ENCODE measurements at regions not wholly inside any gene's neighbourhood (a gene's known extent, or its start where the extent isn't known, plus 50 kb on each side); places are given as distances from the start of the nearest gene placed in this dataset.
"Not testable (repeated sequence)": the region's sequence is repeated elsewhere in the genome, so short reads cannot be mapped to it uniquely, and the experiment has no call there.

GRCh38 chr20:29497261-29497671 is 1760.2 kb upstream of the DEFB115 start (continued):
- TF ChIP-seq REST (IDR thresholded peaks at IDR 0.05; ENCODE audit: low read depth, low read length): peak; percentile 65; the same call in 1 of the 2 replicates
- no peak for TF ChIP-seq TAF1 (IDR thresholded peaks at IDR 0.05; ENCODE audit: borderline replicate concordance, low read depth, low read length)
- 0 out of 2 replicates have a peak, but pooled peaks have one; percentile 39 for TF ChIP-seq RCOR1 (IDR thresholded peaks at IDR 0.05; ENCODE audit: low read length)
- peak; percentile 75 for TF ChIP-seq CHD2 (IDR thresholded peaks at IDR 0.05; ENCODE audit: low read length, partially characterized antibody)
- TF ChIP-seq YY1 (IDR thresholded peaks at IDR 0.05; ENCODE audit: low read depth): peak; percentile 65; the same call in 1 of the 2 replicates
- no peak for TF ChIP-seq EZH2phosphoT487 (IDR thresholded peaks at IDR 0.05; ENCODE audit: borderline replicate concordance, low read depth)
- TF ChIP-seq, protein P1, sequence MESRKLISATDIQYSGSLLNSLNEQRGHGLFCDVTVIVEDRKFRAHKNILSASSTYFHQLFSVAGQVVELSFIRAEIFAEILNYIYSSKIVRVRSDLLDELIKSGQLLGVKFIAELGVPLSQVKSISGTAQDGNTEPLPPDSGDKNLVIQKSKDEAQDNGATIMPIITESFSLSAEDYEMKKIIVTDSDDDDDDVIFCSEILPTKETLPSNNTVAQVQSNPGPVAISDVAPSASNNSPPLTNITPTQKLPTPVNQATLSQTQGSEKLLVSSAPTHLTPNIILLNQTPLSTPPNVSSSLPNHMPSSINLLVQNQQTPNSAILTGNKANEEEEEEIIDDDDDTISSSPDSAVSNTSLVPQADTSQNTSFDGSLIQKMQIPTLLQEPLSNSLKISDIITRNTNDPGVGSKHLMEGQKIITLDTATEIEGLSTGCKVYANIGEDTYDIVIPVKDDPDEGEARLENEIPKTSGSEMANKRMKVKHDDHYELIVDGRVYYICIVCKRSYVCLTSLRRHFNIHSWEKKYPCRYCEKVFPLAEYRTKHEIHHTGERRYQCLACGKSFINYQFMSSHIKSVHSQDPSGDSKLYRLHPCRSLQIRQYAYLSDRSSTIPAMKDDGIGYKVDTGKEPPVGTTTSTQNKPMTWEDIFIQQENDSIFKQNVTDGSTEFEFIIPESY (IDR thresholded peaks at IDR 0.05; ENCODE audit: borderline replicate concordance, low read depth): peak; percentile 17; the same call in 1 of the 2 replicates
- no peak for TF ChIP-seq TCF12 (IDR thresholded peaks at IDR 0.05)
- TF ChIP-seq, protein P2, sequence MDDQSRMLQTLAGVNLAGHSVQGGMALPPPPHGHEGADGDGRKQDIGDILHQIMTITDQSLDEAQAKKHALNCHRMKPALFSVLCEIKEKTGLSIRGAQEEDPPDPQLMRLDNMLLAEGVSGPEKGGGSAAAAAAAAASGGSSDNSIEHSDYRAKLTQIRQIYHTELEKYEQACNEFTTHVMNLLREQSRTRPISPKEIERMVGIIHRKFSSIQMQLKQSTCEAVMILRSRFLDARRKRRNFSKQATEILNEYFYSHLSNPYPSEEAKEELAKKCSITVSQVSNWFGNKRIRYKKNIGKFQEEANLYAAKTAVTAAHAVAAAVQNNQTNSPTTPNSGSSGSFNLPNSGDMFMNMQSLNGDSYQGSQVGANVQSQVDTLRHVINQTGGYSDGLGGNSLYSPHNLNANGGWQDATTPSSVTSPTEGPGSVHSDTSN (IDR thresholded peaks at IDR 0.05): no peak
- peak; percentile 57; the same call in 1 of the 2 replicates for TF ChIP-seq POLR2AphosphoS5 (IDR thresholded peaks at IDR 0.05; ENCODE audit: low read depth, low read length)
- TF ChIP-seq TEAD4 (IDR thresholded peaks at IDR 0.05; ENCODE audit: borderline replicate concordance, insufficient read depth): no peak
- TF ChIP-seq EP300 (IDR thresholded peaks at IDR 0.05; ENCODE audit: borderline replicate concordance in 1 of 2, low read depth in 1 of 2, low read length in 1 of 2): no peak
- no peak for TF ChIP-seq NRF1 (IDR thresholded peaks at IDR 0.05; ENCODE audit: low read depth, low read length)
- TF ChIP-seq NFIC (IDR thresholded peaks at IDR 0.05; ENCODE audit: borderline replicate concordance): no peak
- peak; percentile 99 for TF ChIP-seq ELF1 (IDR thresholded peaks at IDR 0.05)
- no peak for TF ChIP-seq FOXM1 (IDR thresholded peaks at IDR 0.05; ENCODE audit: low read depth)
- TF ChIP-seq RAD21 (IDR thresholded peaks at IDR 0.05; ENCODE audit: low read length): no peak
- peak; percentile 87 for TF ChIP-seq SIN3A (IDR thresholded peaks at IDR 0.05; ENCODE audit: borderline replicate concordance, low read depth, low read length)
- TF ChIP-seq FOSL2 (IDR thresholded peaks at IDR 0.05; ENCODE audit: borderline replicate concordance, low read depth): no peak
- no peak for TF ChIP-seq GATA2 (CRISPR knock-in tag; IDR thresholded peaks at IDR 0.05)

DNA sequence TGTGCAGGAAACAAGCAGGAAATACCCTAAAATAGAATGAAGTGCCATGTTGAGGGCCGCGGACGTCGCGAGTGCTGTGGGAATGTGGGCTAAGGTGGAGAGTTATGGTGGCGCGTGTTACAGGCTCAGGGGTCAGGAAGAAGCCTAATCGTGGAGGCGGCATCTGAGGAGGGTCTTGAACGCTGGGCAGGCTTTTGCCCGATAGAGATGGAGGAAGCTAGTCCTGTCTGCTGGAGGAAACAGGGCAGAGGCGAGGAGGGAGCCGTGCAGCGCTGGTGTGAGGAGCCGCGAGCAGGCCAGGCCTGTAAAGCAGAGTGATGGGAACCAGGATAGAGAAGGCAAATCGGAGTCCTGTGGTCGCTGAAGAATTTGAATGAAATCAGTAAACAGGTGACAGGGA is 1759.8 kb upstream of the DEFB115 start:
- POLR2A ChIA-PET: interaction anchor here (0.8 to 1.6 kb wide), 4 partner anchors 50 to 418 kb away, joined by 3 to 7 read pairs (median 4); no protein-coding TSS in a partner anchor
- H3K4me2 ChIP-seq: peak overlapping the region; percentile 75
- peak overlapping the region; percentile 87 for H3K9ac ChIP-seq
- 26% methylated on average over 18 of the region's 18 CpGs for WGBS (ENCODE audit: low lambda C conversion rate)
- H3F3A ChIP-seq (replicated peaks; ENCODE audit: insufficient read depth); H3K9me2 ChIP-seq; CTCF ChIA-PET; DNase-seq; H3K9me3 ChIP-seq; H4K20me1 ChIP-seq (ENCODE audit: insufficient read depth); H3K4me1 ChIP-seq (ENCODE audit: control insufficient read depth in 1 of 2, insufficient read depth in 2 of 2, low read depth in 1 of 2, low read length in 1 of 2); H3K36me3 ChIP-seq (replicated peaks in 1 of 2; ENCODE audit: control insufficient read depth in 1 of 2, insufficient read depth in 2 of 2, low read length in 1 of 2); H3K27me3 ChIP-seq (ENCODE audit: insufficient read depth): not testable (repeated sequence)
- peaks cover 12% of the 10 kb centered on the region for H3K79me2 ChIP-seq (ENCODE audit: insufficient read depth)
- peak overlapping the region; percentile 75 to 93 for H3K4me3 ChIP-seq (ENCODE audit: low read depth in 2 of 2, low read length in 1 of 2)
- H2AFZ ChIP-seq (ENCODE audit: low read depth): peak overlapping the region; percentile 97; the same call in 1 of the 2 replicates
- H3K27ac ChIP-seq (ENCODE audit: low read depth in 2 of 2, low read length in 1 of 2): peak overlapping the region in 1 of 2 experiments; percentile 83; a peak in 2 of 4 replicates

GRCh38 chr20:29500738-29501137 is 1756.7 kb upstream of the DEFB115 start:
- H3K4me2 ChIP-seq; POLR2A ChIA-PET; H3K27ac ChIP-seq (ENCODE audit: low read depth in 2 of 2, low read length in 1 of 2); DNase-seq; H3K36me3 ChIP-seq (replicated peaks in 1 of 2; ENCODE audit: control insufficient read depth in 1 of 2, insufficient read depth in 2 of 2, low read length in 1 of 2); H3K9ac ChIP-seq; H3K4me3 ChIP-seq (ENCODE audit: low read depth in 2 of 2, low read length in 1 of 2); H3K27me3 ChIP-seq (ENCODE audit: insufficient read depth); H3F3A ChIP-seq (replicated peaks; ENCODE audit: insufficient read depth); H3K79me2 ChIP-seq (ENCODE audit: insufficient read depth); H3K4me1 ChIP-seq (ENCODE audit: control insufficient read depth in 1 of 2, insufficient read depth in 2 of 2, low read depth in 1 of 2, low read length in 1 of 2); H2AFZ ChIP-seq (ENCODE audit: low read depth); H4K20me1 ChIP-seq (ENCODE audit: insufficient read depth); H3K9me3 ChIP-seq; H3K9me2 ChIP-seq: not testable (repeated sequence)
- CTCF ChIA-PET: interaction anchor here (1.4 kb wide), 1 partner anchor 443 kb away, joined by 3 read pairs; no protein-coding TSS in a partner anchor
- WGBS (ENCODE audit: low lambda C conversion rate): 44% methylated on average over 3 of the region's 3 CpGs
